CD4-positive, alpha-beta memory T cell (primary cell): ENCODE measurements at regions not wholly inside any gene's neighbourhood (a gene's known extent, or its start where the extent isn't known, plus 50 kb on each side); places are given as distances from the start of the nearest gene placed in this dataset.
"Not testable (repeated sequence)": the region's sequence is repeated elsewhere in the genome, so short reads cannot be mapped to it uniquely, and the experiment has no call there.

Experiments
- CTCF ChIA-PET: fragments of 350-600 bp; sonication (Branson Sonifier 250); formaldehyde crosslinking; loops from one replicate; lab custom pipeline; 2021; ENCODE audit warnings: inconsistent platforms; ENCODE audit not compliant: partially characterized antibody; lab: Charles Lee
- POLR2A ChIA-PET: fragments of 350-600 bp; sonication (Branson Sonifier 250); formaldehyde crosslinking; loops from one replicate; lab custom pipeline; 2021; ENCODE audit not compliant: partially characterized antibody; lab: Charles Lee
- DNase-seq, 5 donors: peaks; one replicate each; pipeline versions ENCODE4 v3.0.0 to v3.0.0-alpha.2; 2020 to 2022; ENCODE audit warnings: mixed read lengths in 1 of 5
- H3K27ac ChIP-seq: one replicate; pipeline ENCODE4 v1.7.0; 2013; ENCODE audit warnings: low read depth, low read length
- H3K27me3 ChIP-seq: 2 replicates; pipeline ENCODE4 v1.7.0; 2013; ENCODE audit warnings: mild to moderate bottlenecking, low read length, moderate library complexity; ENCODE audit not compliant: insufficient read depth
- H3K36me3 ChIP-seq: 2 replicates; pipeline ENCODE4 v1.7.0; 2013; ENCODE audit warnings: mild to moderate bottlenecking, low read length, moderate library complexity; ENCODE audit not compliant: insufficient read depth
- H3K4me1 ChIP-seq: 2 replicates; pipeline ENCODE4 v1.7.0; 2013; ENCODE audit warnings: mild to moderate bottlenecking, low read length, moderate library complexity; ENCODE audit not compliant: insufficient read depth
- H3K4me3 ChIP-seq, 2 donors: one replicate each; pipeline ENCODE4 v1.7.0; 2013; ENCODE audit warnings: low read length in 2 of 2, mild to moderate bottlenecking in 1 of 2
- H3K9me3 ChIP-seq, 2 donors: one replicate each; pipeline ENCODE4 v1.7.0; 2013; ENCODE audit warnings: low read length in 2 of 2, control low read depth in 1 of 2; ENCODE audit not compliant: control insufficient read depth in 1 of 2
- H3K27ac Mint-ChIP-seq, 7 donors: one replicate each; pipeline ENCODE4 v1.8.0; 2020 to 2021; ENCODE audit warnings: mixed read lengths in 7 of 7, mild to moderate bottlenecking in 6 of 7, inconsistent platforms in 3 of 7, moderate library complexity in 3 of 7
- H3K27me3 Mint-ChIP-seq, 2 donors: one replicate each; pipeline ENCODE4 v1.8.0; 2020 to 2021; ENCODE audit warnings: mixed read lengths in 2 of 2
- H3K36me3 Mint-ChIP-seq, 2 donors: one replicate each; pipeline ENCODE4 v1.8.0; 2020 to 2021; ENCODE audit warnings: mixed read lengths in 2 of 2, inconsistent platforms in 1 of 2, mild to moderate bottlenecking in 1 of 2
- H3K4me1 Mint-ChIP-seq, 4 donors: one replicate each; pipeline ENCODE4 v1.8.0; 2020 to 2021; ENCODE audit warnings: mixed read lengths in 4 of 4, mild to moderate bottlenecking in 1 of 4
- H3K4me3 Mint-ChIP-seq, 8 donors: one replicate each; pipeline ENCODE4 v1.8.0; 2020 to 2021; ENCODE audit warnings: mixed read lengths in 8 of 8, mild to moderate bottlenecking in 7 of 8, moderate library complexity in 6 of 8, inconsistent platforms in 3 of 8
- H3K9me3 Mint-ChIP-seq, 8 donors: one replicate each; pipeline ENCODE4 v1.8.0; 2020 to 2021; ENCODE audit warnings: mixed read lengths in 8 of 8, mild to moderate bottlenecking in 5 of 8, inconsistent platforms in 3 of 8, moderate library complexity in 1 of 8
- intact Hi-C: fragments of 100-400 bp; cut with micrococcal nuclease; formaldehyde crosslinking; loops from one replicate; pipeline ENCODE4 v1.15.1; 2023

GRCh38 chr18:60015826-60016225 is 116.0 kb downstream of the PMAIP1 start:
- H3K4me1 ChIP-seq, H3K36me3 Mint-ChIP-seq, DNase-seq, H3K27me3 ChIP-seq, H3K4me3 Mint-ChIP-seq, H3K4me3 ChIP-seq, H3K27ac ChIP-seq, H3K4me1 Mint-ChIP-seq, POLR2A ChIA-PET, H3K36me3 ChIP-seq, intact Hi-C loops, H3K27me3 Mint-ChIP-seq, H3K27ac Mint-ChIP-seq, H3K9me3 ChIP-seq, CTCF ChIA-PET, H3K9me3 Mint-ChIP-seq: not testable (repeated sequence)

- H3K4me3 ChIP-seq, CTCF ChIA-PET: not testable (repeated sequence)
These were observed 113.4 kb downstream of the PMAIP1 start for GRCh38 chr18:60013148-60013547.

GRCh38 chr18:60010984-60011383 is 111.2 kb downstream of the PMAIP1 start:
- no peak overlapping the region for H3K4me3 ChIP-seq
- H3K4me3 Mint-ChIP-seq: no peak overlapping the region
- H3K27ac ChIP-seq: no peak overlapping the region
- H3K27ac Mint-ChIP-seq: no peak overlapping the region
- intact Hi-C loops: no loop called here
- no peaks in the 10 kb centered on the region for H3K27me3 ChIP-seq
- H3K9me3 ChIP-seq: no peaks in the 10 kb centered on the region
- H3K4me1 ChIP-seq: no peaks in the 10 kb centered on the region
- DNase-seq: no peak
- CTCF ChIA-PET: no interaction called here
- H3K27me3 Mint-ChIP-seq: peaks cover 3 to 7% of the 10 kb centered on the region in 2 donors
- H3K9me3 Mint-ChIP-seq: peaks cover 0 to 4% (median 0%) of the 10 kb centered on the region in 8 donors
- H3K4me1 Mint-ChIP-seq: no peaks in the 10 kb centered on the region
- POLR2A ChIA-PET: no interaction called here
- no peaks in the 10 kb centered on the region for H3K36me3 Mint-ChIP-seq
- no peaks in the 10 kb centered on the region for H3K36me3 ChIP-seq

More at GRCh38 chr18:60013148-60013547, 113.4 kb downstream of the PMAIP1 start:
- H3K27me3 ChIP-seq, DNase-seq, H3K9me3 ChIP-seq, H3K4me1 ChIP-seq, H3K9me3 Mint-ChIP-seq, intact Hi-C loops, H3K27ac Mint-ChIP-seq, H3K36me3 Mint-ChIP-seq, H3K4me1 Mint-ChIP-seq, H3K27me3 Mint-ChIP-seq, POLR2A ChIA-PET, H3K36me3 ChIP-seq, H3K27ac ChIP-seq, H3K4me3 Mint-ChIP-seq: not testable (repeated sequence)

DNA sequence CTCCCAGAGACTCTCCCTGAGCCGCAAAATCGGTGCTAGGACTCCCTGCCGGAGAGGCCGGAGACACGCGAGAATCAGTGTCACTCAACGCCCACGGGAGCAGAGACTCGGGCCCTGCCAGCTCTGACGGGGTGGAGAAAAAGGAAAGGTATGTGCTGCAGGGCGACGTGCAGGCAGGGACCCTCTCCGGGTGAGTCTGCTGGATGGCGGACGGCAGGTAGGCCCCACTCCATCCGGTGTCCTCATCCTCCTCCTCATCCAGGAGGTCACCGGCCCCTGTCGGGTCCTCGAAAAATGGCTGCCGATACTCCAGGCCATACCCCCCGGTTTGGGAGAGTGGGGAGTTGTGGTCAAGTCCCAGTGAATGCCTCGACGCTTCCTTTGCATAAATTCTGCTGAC is 110.7 kb downstream of the PMAIP1 start:
- Mint-ChIP-seq H3K36me3 (no peaks in the 10 kb centered on the region), H3K27me3 (peaks cover 3 to 8% of the 10 kb centered on the region in 2 donors), H3K9me3 (peaks cover 0 to 4% (median 0%) of the 10 kb centered on the region in 8 donors), H3K27ac (no peak overlapping the region), H3K4me1 (no peaks in the 10 kb centered on the region), H3K4me3 (no peak overlapping the region)
- Histone ChIP-seq H3K27me3 (no peaks in the 10 kb centered on the region), H3K4me3 (no peak overlapping the region), H3K36me3 (no peaks in the 10 kb centered on the region), H3K4me1 (no peaks in the 10 kb centered on the region), H3K27ac (no peak overlapping the region), H3K9me3 (no peaks in the 10 kb centered on the region)
- CTCF ChIA-PET: no interaction called here
- POLR2A ChIA-PET: no interaction called here
- intact Hi-C loops: no loop called here
- no peak for DNase-seq

DNA sequence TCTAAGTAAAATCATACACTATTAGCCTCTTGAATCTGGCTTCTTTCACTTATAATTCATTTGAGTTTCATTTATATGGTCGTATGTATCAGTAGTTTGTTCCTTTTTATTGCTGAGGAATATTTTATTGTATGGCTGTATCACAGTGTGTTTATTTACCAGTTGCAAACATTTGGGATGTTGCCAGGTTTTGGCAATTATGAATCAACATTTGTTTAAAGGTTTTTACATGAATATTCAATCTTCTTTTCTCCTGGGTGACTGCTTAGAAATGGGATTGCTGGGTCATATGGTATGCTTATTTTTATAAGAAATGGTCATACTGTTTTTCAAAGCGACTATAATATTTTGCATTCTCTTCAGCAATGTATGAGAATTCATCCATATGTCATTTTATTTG is 107.9 kb downstream of the PMAIP1 start:
- Histone ChIP-seq H3K27me3 (no peaks in the 10 kb centered on the region), H3K27ac (no peak overlapping the region), H3K9me3 (no peaks in the 10 kb centered on the region), H3K36me3 (no peaks in the 10 kb centered on the region), H3K4me3 (no peak overlapping the region), H3K4me1 (no peaks in the 10 kb centered on the region)
- intact Hi-C loops: no loop called here
- no peaks in the 10 kb centered on the region for H3K4me1 Mint-ChIP-seq
- POLR2A ChIA-PET: no interaction called here
- no peak overlapping the region for H3K4me3 Mint-ChIP-seq
- H3K9me3 Mint-ChIP-seq: peaks cover 0 to 4% (median 0%) of the 10 kb centered on the region in 8 donors
- peaks cover 8 to 9% of the 10 kb centered on the region in 2 donors for H3K27me3 Mint-ChIP-seq
- no peak for DNase-seq
- H3K36me3 Mint-ChIP-seq: no peaks in the 10 kb centered on the region
- CTCF ChIA-PET: interaction anchor here (1.1 kb wide), 1 partner anchor 12 kb away, joined by 3 read pairs; no protein-coding TSS in a partner anchor
- H3K27ac Mint-ChIP-seq: no peak overlapping the region

DNA sequence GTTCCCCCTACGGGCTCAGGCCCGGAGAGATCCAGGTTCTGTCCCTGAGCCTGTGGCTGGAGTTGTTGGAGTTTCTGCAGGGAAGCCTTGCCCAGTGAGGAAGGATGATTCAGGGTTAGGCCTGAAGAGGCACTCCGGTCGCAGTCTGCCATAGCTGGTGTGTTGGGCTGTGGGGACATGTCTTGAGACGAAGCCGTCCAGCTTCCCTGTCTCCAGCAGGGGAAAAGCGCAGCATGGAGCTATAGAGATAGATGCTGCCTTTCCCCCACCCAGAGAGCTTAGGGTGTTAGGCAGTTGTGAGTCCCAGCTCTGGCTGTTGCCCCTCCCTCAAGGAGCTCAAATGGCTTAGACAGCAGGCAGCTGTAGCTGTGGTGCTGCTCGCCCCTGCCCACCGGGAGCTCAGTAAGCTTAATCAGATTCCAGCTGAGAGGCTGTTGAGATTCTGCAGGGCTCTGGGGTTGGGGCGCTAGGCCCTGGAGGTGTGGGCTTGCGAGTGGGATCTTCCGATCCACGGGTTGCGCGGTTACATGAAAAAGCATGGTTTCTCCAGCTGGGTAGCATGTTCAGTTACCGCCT is 103.9 kb downstream of the PMAIP1 start:
- CTCF ChIA-PET: interaction anchor here (1.0 kb wide), 1 partner anchor 12 kb away, joined by 3 read pairs; no protein-coding TSS in a partner anchor
- Mint-ChIP-seq H3K4me3 (no peak overlapping the region), H3K36me3 (no peaks in the 10 kb centered on the region), H3K9me3 (peaks cover 0 to 8% (median 2%) of the 10 kb centered on the region in 8 donors), H3K27ac (no peak overlapping the region), H3K27me3 (peaks cover 11 to 20% of the 10 kb centered on the region in 2 donors), H3K4me1 (no peaks in the 10 kb centered on the region)
- intact Hi-C loops: no loop called here
- DNase-seq: no peak
- Histone ChIP-seq H3K27ac (no peak overlapping the region), H3K4me3 (no peak overlapping the region), H3K4me1 (no peaks in the 10 kb centered on the region), H3K27me3 (no peaks in the 10 kb centered on the region), H3K9me3 (no peaks in the 10 kb centered on the region), H3K36me3 (no peaks in the 10 kb centered on the region)
- POLR2A ChIA-PET: no interaction called here

- no peaks in the 10 kb centered on the region for H3K4me1 ChIP-seq
- intact Hi-C loops: no loop called here
- Mint-ChIP-seq H3K36me3 (no peaks in the 10 kb centered on the region), H3K27me3 (peaks cover 10 to 29% of the 10 kb centered on the region in 2 donors), H3K9me3 (peaks cover 0 to 4% (median 0%) of the 10 kb centered on the region in 8 donors), H3K4me3 (no peak overlapping the region), H3K27ac (no peak overlapping the region), H3K4me1 (no peaks in the 10 kb centered on the region)
- ChIA-PET POLR2A (no interaction called here), CTCF (interaction anchor here (0.8 to 1.9 kb wide), 6 partner anchors 9 to 160 kb away, joined by 3 to 9 read pairs (median 4); no protein-coding TSS in a partner anchor)
- peaks cover 4% of the 10 kb centered on the region for H3K27me3 ChIP-seq
- H3K27ac ChIP-seq: no peak overlapping the region
- no peak for DNase-seq
- no peaks in the 10 kb centered on the region for H3K36me3 ChIP-seq
- H3K4me3 ChIP-seq: no peak overlapping the region
- no peaks in the 10 kb centered on the region for H3K9me3 ChIP-seq
These were observed 96.7 kb downstream of the PMAIP1 start for GRCh38 chr18:59996370-59996966.
